HFF-Myc (cell line): ENCODE measurements at regions not wholly inside any gene's neighbourhood (a gene's known extent, or its start where the extent isn't known, plus 50 kb on each side); places are given as distances from the start of the nearest gene placed in this dataset.

Experiments used
- DNase-seq: peaks from one replicate; pipeline ENCODE4 v3.0.0-alpha.2; 2011; ENCODE audit warnings: low read depth; ENCODE audit errors: extremely low read depth
- H3K4me3 ChIP-seq: replicated peaks from 2 replicates; pipeline ENCODE4 v1.5.1; 2011; ENCODE audit warnings: low read depth, mild to moderate bottlenecking, control low read depth, low read length
- CTCF ChIP-seq: IDR thresholded peaks from 2 replicates; pipeline ENCODE4 v1.5.1; 2012; ENCODE audit warnings: mild to moderate bottlenecking, low read depth, low read length, control low read depth; ENCODE audit errors: missing control alignments

- no peak for TF ChIP-seq CTCF
- no peak for DNase-seq
- H3K4me3 ChIP-seq, result no peak overlapping the region
These were observed 738.6 kb upstream of the ADGRB3 start for GRCh38 chr6:67896476-67896875.

GRCh38 chr6:67889682-67889995 lies 745.4 kb upstream of the ADGRB3 start:
- TF ChIP-seq CTCF, result no peak
- H3K4me3 ChIP-seq, result no peak overlapping the region
- DNase-seq, result no peak

- no peak for TF ChIP-seq CTCF
- DNase-seq, result no peak
- no peak overlapping the region for H3K4me3 ChIP-seq
These were observed 746.0 kb upstream of the ADGRB3 start for GRCh38 chr6:67888886-67889681.

- no peak overlapping the region for H3K4me3 ChIP-seq
- TF ChIP-seq CTCF, result no peak
- DNase-seq, result no peak
These were observed 746.6 kb upstream of the ADGRB3 start for GRCh38 chr6:67888546-67888885.

- TF ChIP-seq CTCF, result no peak
- H3K4me3 ChIP-seq, result no peak overlapping the region
- DNase-seq, result no peak
These were observed 747.1 kb upstream of the ADGRB3 start for GRCh38 chr6:67887747-67888545.

GRCh38 chr6:67887419-67887746 lies 747.7 kb upstream of the ADGRB3 start:
- no peak for DNase-seq
- H3K4me3 ChIP-seq, result no peak overlapping the region
- TF ChIP-seq CTCF, result no peak

GRCh38 chr6:67886840-67887292 lies 748.2 kb upstream of the ADGRB3 start:
- no peak for TF ChIP-seq CTCF
- H3K4me3 ChIP-seq, result no peak overlapping the region
- no peak for DNase-seq
